ENCODE measurements at regions not wholly inside any gene's neighbourhood (a gene's known extent, or its start where the extent isn't known, plus 50 kb on each side); places are given as distances from the start of the nearest gene placed in this dataset.
"Not testable (repeated sequence)": the region's sequence is repeated elsewhere in the genome, so short reads cannot be mapped to it uniquely, and the experiment has no call there.

- in situ Hi-C loops (cut with HindIII; ENCODE audit: low sequenced_read_pairs): no loop called here
Observed at GRCh38 chr1:87398641-87399040, 70.0 kb downstream of the LMO4 start.

DNA sequence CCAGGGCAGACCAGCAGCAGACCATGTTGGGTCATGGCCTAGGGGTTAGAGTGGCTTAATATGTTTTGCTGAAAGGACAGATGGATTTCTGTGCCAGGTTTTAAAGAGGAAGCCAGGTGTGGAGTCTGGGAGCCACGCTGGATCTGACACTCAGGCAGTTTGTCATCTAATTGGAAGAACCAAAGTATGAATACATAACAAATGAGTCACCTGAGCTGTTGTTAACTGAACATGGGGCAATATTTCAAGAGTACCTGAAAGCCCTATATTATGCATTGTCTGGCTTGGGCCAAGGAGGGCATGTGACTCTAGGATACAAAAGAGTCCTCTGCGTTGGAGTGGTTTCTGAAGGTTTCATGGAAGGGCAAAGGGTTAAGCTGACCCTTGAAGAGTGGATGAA lies 70.6 kb downstream of the LMO4 start:
- in situ Hi-C loops (cut with HindIII; ENCODE audit: low sequenced_read_pairs): no loop called here

- in situ Hi-C loops (cut with HindIII; ENCODE audit: low sequenced_read_pairs): no loop called here
Observed at GRCh38 chr1:87399701-87400100, 71.0 kb downstream of the LMO4 start.

GRCh38 chr1:87400813-87401212 lies 72.1 kb downstream of the LMO4 start:
- in situ Hi-C loops (cut with HindIII; ENCODE audit: low sequenced_read_pairs): no loop called here

DNA sequence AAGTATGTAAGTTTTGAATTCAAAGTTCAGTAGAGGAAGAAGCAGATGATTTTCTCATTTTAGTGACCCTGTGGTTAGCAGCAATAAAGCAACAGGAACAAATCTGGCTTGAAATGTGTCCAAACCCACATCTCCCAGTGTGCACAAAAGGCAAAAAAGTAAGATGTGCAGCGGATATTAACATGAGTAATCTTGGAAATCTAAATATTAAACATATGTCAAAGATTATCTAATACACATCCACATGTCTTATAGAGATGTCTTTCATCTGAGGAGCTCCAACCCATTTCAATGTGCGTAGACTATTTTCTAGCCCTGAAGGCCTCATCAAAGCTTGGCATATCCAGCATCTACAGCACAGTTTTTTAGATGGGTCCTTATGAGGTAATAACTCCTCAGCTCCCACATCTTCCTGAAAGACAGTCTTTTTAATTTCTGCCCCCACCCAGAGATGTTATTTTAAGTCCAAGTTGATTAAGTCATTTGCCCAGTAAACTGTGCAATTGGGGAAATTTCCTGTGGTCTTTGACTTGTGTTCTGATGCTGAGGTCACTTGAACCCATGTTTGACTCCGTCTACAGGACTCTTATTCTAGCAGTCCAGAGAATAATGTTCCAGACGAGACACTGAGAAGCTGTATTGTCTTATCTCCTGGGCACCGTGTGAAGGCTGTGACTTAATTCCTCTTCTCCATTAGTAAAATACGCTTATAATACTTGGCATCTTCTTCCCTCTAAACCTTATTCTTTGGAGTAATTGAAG lies 73.7 kb downstream of the LMO4 start:
- in situ Hi-C loops (cut with HindIII; ENCODE audit: low sequenced_read_pairs): no loop called here

- in situ Hi-C loops (cut with HindIII; ENCODE audit: low sequenced_read_pairs): no loop called here
Observed at GRCh38 chr1:87403061-87403820, 74.6 kb downstream of the LMO4 start.

GRCh38 chr1:87404296-87404695 lies 75.6 kb downstream of the LMO4 start:
- in situ Hi-C loops (cut with HindIII; ENCODE audit: low sequenced_read_pairs): no loop called here

DNA sequence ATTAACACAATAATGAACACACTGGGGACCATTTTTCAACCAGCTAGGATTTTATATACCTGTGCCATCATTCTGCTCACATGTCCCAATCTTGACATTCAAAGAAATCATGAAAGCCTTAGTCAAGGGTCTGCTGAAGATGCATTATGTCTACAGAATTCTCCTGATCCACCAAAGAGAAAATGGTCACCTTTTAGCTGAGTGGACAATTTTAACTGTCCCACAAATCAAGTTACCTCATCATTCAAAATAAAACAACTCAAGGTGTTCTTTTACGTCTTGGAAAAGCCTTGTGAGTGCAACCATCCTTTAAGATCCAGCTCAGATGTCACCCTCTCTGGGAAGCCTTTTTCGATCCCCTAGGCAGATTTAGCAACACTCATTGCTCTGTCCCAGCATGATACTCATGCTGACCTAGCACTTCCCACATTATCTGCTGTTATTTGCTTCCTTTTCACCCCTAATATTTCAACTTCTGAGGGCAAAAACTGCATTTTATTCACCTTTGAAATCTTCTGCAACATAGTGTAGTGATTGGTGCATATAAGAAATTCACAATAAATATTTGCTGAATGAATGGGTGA lies 80.1 kb downstream of the LMO4 start:
- in situ Hi-C loops (cut with HindIII; ENCODE audit: low sequenced_read_pairs): no loop called here

DNA sequence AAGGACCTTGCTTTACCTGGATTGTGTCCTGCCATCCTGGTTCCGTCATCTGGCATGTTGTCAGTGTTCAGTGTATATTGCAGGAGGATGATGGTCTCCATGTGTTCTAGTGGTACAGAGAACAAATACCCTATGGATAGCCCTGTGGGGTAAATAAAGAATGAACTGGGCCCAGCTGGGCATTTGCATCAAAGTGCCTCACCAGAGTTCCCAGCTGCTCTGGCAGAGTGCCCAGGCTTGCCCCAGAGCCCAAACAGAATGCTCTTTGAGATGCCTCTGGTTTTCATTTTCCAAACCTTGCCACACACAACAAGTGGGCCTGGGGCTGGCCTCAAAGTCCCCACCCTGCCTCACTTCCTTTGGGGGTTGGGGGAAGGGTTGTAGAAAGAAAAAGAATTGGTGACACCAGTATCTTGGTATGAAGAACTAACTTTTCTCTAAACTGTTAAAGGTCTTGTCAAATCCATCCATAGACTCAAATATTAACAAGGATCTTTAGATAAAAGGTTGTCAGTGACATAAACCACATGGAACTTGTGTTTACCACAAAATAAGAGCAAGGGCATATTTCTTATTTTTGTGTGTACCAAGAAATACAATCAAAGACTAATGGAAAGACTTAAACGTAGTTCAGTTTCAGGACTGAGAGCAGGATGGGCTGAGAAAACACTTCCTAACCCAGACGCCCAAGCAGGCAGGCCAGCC lies 82.2 kb downstream of the LMO4 start:
- in situ Hi-C loops (cut with HindIII; ENCODE audit: low sequenced_read_pairs): no loop called here

- in situ Hi-C loops (cut with HindIII; ENCODE audit: low sequenced_read_pairs): not testable (repeated sequence)
Observed at GRCh38 chr1:87413846-87414245, 85.2 kb downstream of the LMO4 start.

DNA sequence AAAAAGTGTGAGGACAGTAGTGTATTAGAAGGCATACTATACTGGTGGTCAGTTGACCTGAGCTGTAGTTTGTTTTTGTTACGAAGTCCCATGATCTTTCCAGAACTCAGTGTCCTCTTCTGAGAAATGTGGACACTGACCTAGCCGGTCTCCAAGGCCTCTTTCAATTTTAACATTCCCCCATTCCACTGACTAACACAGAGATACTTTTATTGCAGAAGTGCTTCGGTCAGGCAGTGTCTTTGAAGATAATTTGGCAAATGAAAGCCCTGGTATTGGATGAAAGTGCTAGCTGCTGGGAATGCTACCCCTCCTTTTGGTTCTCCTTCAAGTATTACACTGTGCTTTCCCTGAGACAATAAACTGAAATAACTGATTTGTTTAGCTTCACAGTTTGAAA lies 89.4 kb downstream of the LMO4 start:
- in situ Hi-C loops (cut with HindIII; ENCODE audit: low sequenced_read_pairs): no loop called here

GRCh38 chr1:87421809-87422208 lies 93.1 kb downstream of the LMO4 start:
- in situ Hi-C loops (cut with HindIII; ENCODE audit: low sequenced_read_pairs): loop anchor here (5.0 kb wide), 1 partner anchor 65 kb away; no protein-coding TSS in a partner anchor

- in situ Hi-C loops (cut with HindIII; ENCODE audit: low sequenced_read_pairs): loop anchor here (5.0 kb wide), 1 partner anchor 63 kb away; no protein-coding TSS in a partner anchor
Observed at GRCh38 chr1:87424541-87424940, 95.9 kb downstream of the LMO4 start.

DNA sequence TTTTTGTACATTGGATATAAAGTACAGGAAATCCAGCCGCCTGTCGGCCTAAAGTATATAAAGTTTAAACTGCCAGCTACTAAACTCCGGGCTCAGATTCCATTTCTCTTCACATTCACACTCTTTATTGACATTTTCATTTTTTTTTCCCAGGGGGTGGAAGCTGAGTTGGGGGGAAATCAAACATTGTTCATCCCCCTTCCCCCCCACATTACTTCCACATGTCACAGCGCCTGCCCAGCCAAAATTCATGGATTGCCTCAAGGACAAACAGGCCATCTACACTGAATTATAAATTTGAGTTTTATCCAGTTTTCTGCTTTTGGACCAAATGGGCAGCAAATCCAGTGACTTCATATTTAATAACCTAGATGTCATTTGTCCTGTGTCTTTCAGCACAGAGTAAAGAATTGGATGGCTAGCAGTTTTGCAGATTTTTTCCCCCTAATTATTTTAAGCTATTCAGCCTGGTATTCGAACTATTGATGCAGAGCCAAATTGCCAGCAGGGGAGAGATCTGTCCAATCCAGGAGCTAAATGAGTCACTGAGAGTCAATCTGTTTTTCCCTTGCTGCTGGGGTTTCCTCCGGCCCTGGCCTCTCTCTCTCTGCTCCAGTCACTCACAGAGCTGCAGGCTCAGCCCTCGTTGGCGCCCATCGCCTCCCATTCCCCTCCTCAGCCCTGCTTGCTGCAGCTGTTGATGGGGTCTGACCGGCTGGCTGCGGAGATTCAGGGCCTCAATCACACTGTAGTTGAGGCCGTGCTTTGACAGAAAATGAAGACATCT lies 98.0 kb downstream of the LMO4 start:
- in situ Hi-C loops (cut with HindIII; ENCODE audit: low sequenced_read_pairs): no loop called here

DNA sequence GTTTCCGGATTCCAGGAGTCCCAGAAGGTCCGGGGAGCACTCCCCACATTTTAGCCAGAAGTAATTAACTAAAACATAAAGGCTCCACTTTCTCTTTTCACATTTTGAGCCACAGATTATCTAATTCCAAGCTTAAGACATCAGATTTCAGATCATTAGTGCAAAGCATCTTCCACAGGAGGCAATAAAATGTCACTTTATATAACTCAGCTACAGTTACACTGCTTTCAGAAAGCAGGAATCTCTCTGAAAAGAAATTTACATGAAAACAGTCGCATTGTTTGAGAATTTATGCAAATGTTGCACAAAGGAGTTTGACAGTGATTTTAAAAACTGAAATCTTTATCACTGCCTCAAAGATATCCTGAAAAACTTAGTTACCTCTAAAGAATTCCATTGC lies 99.7 kb downstream of the LMO4 start:
- in situ Hi-C loops (cut with HindIII; ENCODE audit: low sequenced_read_pairs): no loop called here

DNA sequence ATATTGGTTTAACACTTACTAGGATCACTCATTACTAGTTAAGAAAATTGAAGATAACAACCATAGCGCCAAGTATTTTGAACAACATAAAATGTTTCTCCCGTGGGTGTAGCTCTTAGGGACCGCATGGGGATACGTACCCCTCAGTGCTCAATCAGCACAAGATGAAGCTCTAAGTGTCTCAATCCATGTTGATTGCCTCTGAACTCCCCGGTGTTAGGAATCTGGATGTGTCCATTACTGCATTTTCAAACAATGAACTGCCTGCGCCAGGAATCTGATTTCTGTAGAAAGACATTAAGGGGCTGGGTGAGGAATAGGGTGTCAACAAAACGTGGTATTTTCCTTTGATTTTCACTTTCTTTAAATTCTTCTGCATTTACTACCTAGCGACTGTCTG lies 100.2 kb downstream of the LMO4 start:
- in situ Hi-C loops (cut with HindIII; ENCODE audit: low sequenced_read_pairs): no loop called here

GRCh38 chr1:87432685-87433084 lies 104.0 kb downstream of the LMO4 start:
- in situ Hi-C loops (cut with HindIII; ENCODE audit: low sequenced_read_pairs): no loop called here

DNA sequence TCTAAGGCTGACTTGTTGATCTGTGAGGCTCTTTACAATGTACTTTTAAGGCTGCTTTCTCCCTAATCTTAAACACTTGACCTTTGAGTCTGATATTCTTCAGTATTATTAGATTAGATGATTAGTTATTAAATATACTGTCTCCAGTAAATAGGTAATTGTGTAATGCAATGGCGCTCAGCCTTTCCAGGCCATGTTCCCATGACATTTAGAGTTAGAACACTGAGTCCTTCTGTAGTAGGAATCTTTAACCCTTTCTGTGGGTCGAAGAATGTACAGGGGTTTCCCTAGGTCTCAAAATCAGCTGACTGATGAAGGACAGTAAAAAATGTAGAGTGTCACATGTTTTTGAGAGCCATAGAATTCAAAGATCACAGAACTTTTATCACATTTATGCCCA lies 104.4 kb downstream of the LMO4 start:
- in situ Hi-C loops (cut with HindIII; ENCODE audit: low sequenced_read_pairs): not testable (repeated sequence)

DNA sequence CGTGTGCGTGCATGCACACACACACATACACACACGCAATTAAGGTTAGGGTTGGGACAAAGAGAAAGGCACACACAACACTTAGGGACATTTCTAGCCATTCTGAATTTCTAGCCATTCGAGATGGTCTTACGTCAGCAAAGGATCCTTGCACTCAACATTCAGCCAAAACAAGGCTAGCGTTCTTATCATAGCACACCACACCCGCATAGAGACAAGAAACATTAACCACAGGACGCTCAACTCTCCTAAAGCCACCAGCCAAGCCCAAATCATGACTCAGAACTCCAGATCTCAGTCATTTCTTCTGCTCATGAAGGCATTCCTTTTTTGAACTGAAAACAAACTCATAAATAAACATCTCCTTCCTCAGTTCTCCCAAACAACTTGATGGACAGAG lies 106.8 kb downstream of the LMO4 start:
- in situ Hi-C loops (cut with HindIII; ENCODE audit: low sequenced_read_pairs): no loop called here

- in situ Hi-C loops (cut with HindIII; ENCODE audit: low sequenced_read_pairs): not testable (repeated sequence)
Observed at GRCh38 chr1:87436115-87436514, 107.4 kb downstream of the LMO4 start.

DNA sequence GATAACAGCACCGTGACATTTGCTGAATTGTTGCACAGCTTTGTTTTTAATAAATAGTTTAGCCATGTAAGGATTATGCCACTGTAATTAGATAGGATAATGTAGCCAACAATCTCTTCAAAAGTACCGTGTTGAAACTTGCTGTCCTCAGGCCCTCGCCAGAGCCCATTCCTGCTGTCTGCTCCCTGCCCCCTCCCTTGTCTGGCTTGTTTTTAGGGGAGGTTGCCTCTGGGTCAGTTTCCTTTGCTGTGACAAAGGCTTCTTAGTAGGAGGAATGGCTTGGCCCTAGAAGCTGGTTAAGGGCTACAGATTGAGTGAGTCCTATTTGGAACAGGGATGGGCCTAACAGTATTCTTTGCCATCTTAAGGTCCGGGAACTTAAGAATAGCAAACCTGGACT lies 107.9 kb downstream of the LMO4 start:
- in situ Hi-C loops (cut with HindIII; ENCODE audit: low sequenced_read_pairs): no loop called here

Data from endothelial cell of hepatic sinusoid (primary cell).